Dendritic cell treated with granulocyte-macrophage colony-stimulating factor and Interleukin-4, amounts not matched to agents 40 ng/mL and 50 ng/mL, for 4 days (primary cell): ENCODE measurements at regions not wholly inside any gene's neighbourhood (a gene's known extent, or its start where the extent isn't known, plus 50 kb on each side); places are given as distances from the start of the nearest gene placed in this dataset.

Experiments used
- H3K27ac Mint-ChIP-seq: one replicate; pipeline ENCODE4 v1.8.0; 2022; ENCODE audit warnings: mild to moderate bottlenecking, mixed read lengths
- H3K27me3 Mint-ChIP-seq: one replicate; pipeline ENCODE4 v1.8.0; 2022; ENCODE audit warnings: mild to moderate bottlenecking, mixed read lengths
- H3K36me3 Mint-ChIP-seq: one replicate; pipeline ENCODE4 v1.8.0; 2022; ENCODE audit warnings: low read depth, mixed read lengths
- H3K4me1 Mint-ChIP-seq: one replicate; pipeline ENCODE4 v1.8.0; 2022; ENCODE audit warnings: low read depth, mixed read lengths
- H3K4me3 Mint-ChIP-seq: one replicate; pipeline ENCODE4 v1.8.0; 2022; ENCODE audit warnings: mild to moderate bottlenecking, moderate library complexity, mixed read lengths
- H3K9me3 Mint-ChIP-seq: one replicate; pipeline ENCODE4 v1.8.0; 2022; ENCODE audit warnings: mixed read lengths
- intact Hi-C: fragments of 100-400 bp; cut with micrococcal nuclease; formaldehyde crosslinking; loops from one replicate; pipeline ENCODE4 v1.15.0; 2022

GRCh38 chr2:447902-448665 lies 160.2 kb upstream of the ALKAL2 start:
- intact Hi-C loops = no loop called here
- H3K27ac Mint-ChIP-seq = no peak overlapping the region

GRCh38 chr2:446963-447530 lies 159.2 kb upstream of the ALKAL2 start:
- Mint-ChIP-seq H3K36me3 (no peaks in the 10 kb centered on the region), H3K27me3 (no peaks in the 10 kb centered on the region), H3K4me3 (no peak overlapping the region), H3K27ac (no peak overlapping the region), H3K4me1 (no peaks in the 10 kb centered on the region), H3K9me3 (no peaks in the 10 kb centered on the region)
- intact Hi-C loops = no loop called here

More at GRCh38 chr2:447902-448665, 160.2 kb upstream of the ALKAL2 start:
- Mint-ChIP-seq H3K4me3 (no peak overlapping the region), H3K36me3 (no peaks in the 10 kb centered on the region), H3K4me1 (no peaks in the 10 kb centered on the region), H3K27me3 (no peaks in the 10 kb centered on the region), H3K9me3 (no peaks in the 10 kb centered on the region)

GRCh38 chr2:446303-446874 lies 158.5 kb upstream of the ALKAL2 start:
- Mint-ChIP-seq H3K4me1 (no peaks in the 10 kb centered on the region), H3K9me3 (no peaks in the 10 kb centered on the region), H3K27ac (no peak overlapping the region), H3K36me3 (no peaks in the 10 kb centered on the region), H3K27me3 (no peaks in the 10 kb centered on the region), H3K4me3 (no peak overlapping the region)
- intact Hi-C loops = no loop called here

GRCh38 chr2:445896-446295 lies 158.0 kb upstream of the ALKAL2 start:
- H3K4me1 Mint-ChIP-seq = no peaks in the 10 kb centered on the region
- H3K9me3 Mint-ChIP-seq = no peaks in the 10 kb centered on the region
- no peak overlapping the region for H3K27ac Mint-ChIP-seq
- no peak overlapping the region for H3K4me3 Mint-ChIP-seq
- H3K27me3 Mint-ChIP-seq = no peaks in the 10 kb centered on the region
- no peaks in the 10 kb centered on the region for H3K36me3 Mint-ChIP-seq
- intact Hi-C loops = no loop called here

- Mint-ChIP-seq H3K4me1 (no peaks in the 10 kb centered on the region), H3K27me3 (no peaks in the 10 kb centered on the region), H3K9me3 (no peaks in the 10 kb centered on the region), H3K27ac (no peak overlapping the region), H3K36me3 (no peaks in the 10 kb centered on the region), H3K4me3 (no peak overlapping the region)
- intact Hi-C loops = no loop called here
These were observed 157.3 kb upstream of the ALKAL2 start for GRCh38 chr2:444937-445884.

GRCh38 chr2:443741-444140 lies 155.8 kb upstream of the ALKAL2 start:
- intact Hi-C loops = no loop called here
- H3K36me3 Mint-ChIP-seq = no peaks in the 10 kb centered on the region
- no peak overlapping the region for H3K27ac Mint-ChIP-seq
- H3K9me3 Mint-ChIP-seq = no peaks in the 10 kb centered on the region
- no peak overlapping the region for H3K4me3 Mint-ChIP-seq
- no peaks in the 10 kb centered on the region for H3K4me1 Mint-ChIP-seq
- no peaks in the 10 kb centered on the region for H3K27me3 Mint-ChIP-seq

- Mint-ChIP-seq H3K27me3 (no peaks in the 10 kb centered on the region), H3K4me1 (no peaks in the 10 kb centered on the region), H3K27ac (no peak overlapping the region), H3K36me3 (no peaks in the 10 kb centered on the region), H3K4me3 (no peak overlapping the region), H3K9me3 (no peaks in the 10 kb centered on the region)
- intact Hi-C loops = no loop called here
These were observed 155.3 kb upstream of the ALKAL2 start for GRCh38 chr2:443216-443615.

GRCh38 chr2:441258-442022 lies 153.5 kb upstream of the ALKAL2 start:
- H3K9me3 Mint-ChIP-seq = no peaks in the 10 kb centered on the region
- no peaks in the 10 kb centered on the region for H3K27me3 Mint-ChIP-seq
- H3K4me3 Mint-ChIP-seq = no peak overlapping the region
- H3K27ac Mint-ChIP-seq = no peak overlapping the region
- intact Hi-C loops = no loop called here
- H3K36me3 Mint-ChIP-seq = no peaks in the 10 kb centered on the region
- no peaks in the 10 kb centered on the region for H3K4me1 Mint-ChIP-seq

GRCh38 chr2:440403-440740 lies 152.5 kb upstream of the ALKAL2 start:
- Mint-ChIP-seq H3K9me3 (no peaks in the 10 kb centered on the region), H3K36me3 (no peaks in the 10 kb centered on the region), H3K4me1 (no peaks in the 10 kb centered on the region), H3K27me3 (no peaks in the 10 kb centered on the region), H3K27ac (no peak overlapping the region), H3K4me3 (no peak overlapping the region)
- intact Hi-C loops = no loop called here

GRCh38 chr2:439556-440402 lies 151.9 kb upstream of the ALKAL2 start:
- no peaks in the 10 kb centered on the region for H3K27me3 Mint-ChIP-seq
- intact Hi-C loops = no loop called here
- no peaks in the 10 kb centered on the region for H3K4me1 Mint-ChIP-seq
- H3K27ac Mint-ChIP-seq = no peak overlapping the region
- no peak overlapping the region for H3K4me3 Mint-ChIP-seq
- H3K36me3 Mint-ChIP-seq = no peaks in the 10 kb centered on the region
- no peaks in the 10 kb centered on the region for H3K9me3 Mint-ChIP-seq

GRCh38 chr2:439077-439476 lies 151.2 kb upstream of the ALKAL2 start:
- H3K36me3 Mint-ChIP-seq = no peaks in the 10 kb centered on the region
- H3K4me1 Mint-ChIP-seq = no peaks in the 10 kb centered on the region
- no peaks in the 10 kb centered on the region for H3K9me3 Mint-ChIP-seq
- H3K27ac Mint-ChIP-seq = no peak overlapping the region
- no peak overlapping the region for H3K4me3 Mint-ChIP-seq
- no peaks in the 10 kb centered on the region for H3K27me3 Mint-ChIP-seq
- intact Hi-C loops = no loop called here

GRCh38 chr2:437756-438393 lies 150.0 kb upstream of the ALKAL2 start:
- Mint-ChIP-seq H3K4me1 (no peaks in the 10 kb centered on the region), H3K9me3 (no peaks in the 10 kb centered on the region), H3K27me3 (no peaks in the 10 kb centered on the region), H3K4me3 (no peak overlapping the region), H3K27ac (no peak overlapping the region), H3K36me3 (no peaks in the 10 kb centered on the region)
- intact Hi-C loops = no loop called here
